ENCODE measurements at regions not wholly inside any gene's neighbourhood (a gene's known extent, or its start where the extent isn't known, plus 50 kb on each side); places are given as distances from the start of the nearest gene placed in this dataset.

DNA sequence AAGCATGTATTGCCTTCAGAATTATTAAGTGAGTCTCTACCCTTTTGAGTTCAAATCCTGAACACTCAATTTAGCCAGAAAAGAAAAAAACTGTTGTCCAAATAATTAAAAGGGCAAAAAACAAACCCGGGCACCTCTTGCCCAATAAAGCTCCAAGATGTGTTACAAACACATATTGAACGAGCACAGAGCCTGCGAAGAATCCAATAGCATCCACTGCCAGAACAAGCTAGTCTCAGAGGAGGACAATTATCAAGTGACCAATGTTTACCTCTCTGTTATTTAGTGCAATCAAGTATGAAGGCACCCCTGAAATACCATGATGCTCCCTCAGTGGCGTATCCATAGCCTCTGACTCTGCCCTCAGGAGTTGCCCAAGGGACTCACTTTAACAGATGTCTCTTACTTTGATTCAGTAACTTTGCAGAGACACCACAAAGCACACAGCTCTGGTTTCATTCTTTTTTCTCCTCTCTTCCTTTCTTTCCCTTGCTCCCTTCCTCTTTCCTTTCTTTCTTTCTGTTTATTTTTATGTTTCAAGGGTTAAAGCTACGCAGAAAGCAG is 93.5 kb upstream of the SPATS2L start:
- no peak for DNase-seq (ENCODE audit: low spot score)

DNA sequence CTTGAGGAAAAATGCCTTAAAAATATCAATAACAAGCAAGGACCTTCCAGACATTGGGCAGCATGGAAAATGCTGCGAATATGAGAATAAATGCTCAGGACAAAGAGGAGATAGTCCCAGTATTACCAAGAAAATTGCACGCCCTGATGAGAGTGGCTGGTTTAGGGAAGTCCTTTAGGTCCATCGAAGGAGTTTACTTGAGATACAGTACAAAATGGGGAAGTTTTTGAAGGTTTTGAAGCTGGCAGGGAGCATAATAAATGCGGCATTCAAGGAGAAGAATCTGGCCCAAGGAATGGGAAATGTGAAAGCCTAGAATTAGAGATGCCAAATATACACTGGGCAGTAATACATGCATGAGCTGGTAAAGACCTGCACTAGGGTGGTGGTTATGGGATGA is 90.2 kb upstream of the SPATS2L start:
- DNase-seq (ENCODE audit: low spot score): no peak

DNA sequence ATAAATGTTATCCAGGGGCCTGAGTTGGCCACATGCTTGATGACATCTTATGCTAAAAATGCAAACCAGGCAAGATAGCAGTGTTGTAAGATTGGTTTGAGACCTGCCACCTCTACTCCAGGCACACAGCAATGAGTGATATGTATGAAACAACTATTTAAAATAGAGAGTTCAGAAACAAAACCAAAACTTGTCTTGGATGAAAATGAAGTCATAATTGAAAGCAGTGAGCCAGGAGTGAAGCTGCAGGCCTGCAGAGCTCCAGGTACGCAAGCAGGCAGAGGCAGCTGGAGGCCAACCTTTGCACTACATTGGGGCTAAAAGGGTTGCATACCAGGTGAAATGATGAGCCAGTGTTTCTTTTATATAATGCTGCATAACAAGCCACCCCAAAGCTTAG is 89.2 kb upstream of the SPATS2L start:
- DNase-seq (ENCODE audit: low spot score): no peak

DNA sequence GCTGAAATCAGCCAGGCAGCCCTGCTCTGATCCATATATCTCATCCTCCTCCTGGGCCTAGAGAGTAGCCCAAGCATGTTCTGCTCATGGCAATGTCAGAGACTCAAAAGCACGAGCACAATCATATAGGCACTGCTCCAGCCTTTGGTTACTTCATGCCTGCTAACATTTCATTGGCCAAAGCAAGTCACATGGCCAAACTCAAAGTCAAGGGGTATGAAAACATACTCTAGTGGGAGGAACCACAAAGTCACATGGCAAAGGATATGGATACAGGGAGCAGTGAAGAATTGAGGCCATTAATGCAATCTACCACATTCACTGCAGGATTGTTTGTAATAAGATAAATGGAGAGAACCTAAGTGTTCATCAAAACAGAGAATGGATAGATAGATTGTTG is 87.8 kb upstream of the SPATS2L start:
- DNase-seq (ENCODE audit: low spot score): no peak

DNA sequence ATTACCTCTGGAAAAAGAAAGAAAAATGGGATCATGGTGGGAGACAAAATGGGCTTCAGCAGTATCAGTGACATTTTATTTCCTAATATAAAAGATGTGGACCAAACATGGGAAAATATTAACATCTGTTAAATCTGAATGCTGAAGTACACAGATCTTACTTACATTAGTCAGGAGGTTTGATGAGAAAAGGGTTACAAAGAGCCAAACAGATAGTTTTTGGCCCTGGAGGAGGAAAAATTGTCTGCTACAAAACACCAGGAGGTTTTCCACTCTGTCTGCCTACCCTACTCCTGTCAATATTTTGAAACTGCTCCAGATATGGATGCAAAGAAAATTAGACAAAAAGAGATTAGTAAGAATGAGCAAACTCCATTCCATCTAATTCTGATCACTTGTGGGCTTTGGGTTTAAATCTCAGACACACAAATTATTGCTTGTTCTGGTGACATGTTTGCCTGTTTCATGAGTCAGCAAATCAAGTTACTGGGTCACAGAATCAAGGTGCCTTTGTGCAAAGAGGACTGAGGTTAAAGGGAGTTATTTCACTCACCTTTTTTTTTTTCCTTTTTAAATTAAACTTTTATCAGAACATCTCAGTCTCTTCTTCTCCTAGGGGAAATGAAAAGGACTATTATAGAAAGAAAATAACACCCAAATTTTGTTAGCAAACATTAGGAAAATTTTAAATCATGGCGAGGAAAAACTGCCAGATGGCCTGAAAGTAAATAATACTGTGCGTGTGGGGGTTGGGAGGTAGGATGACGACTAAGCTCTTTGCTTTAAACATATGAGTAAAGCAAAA is 87.0 kb upstream of the SPATS2L start:
- DNase-seq (ENCODE audit: low spot score): no peak

DNA sequence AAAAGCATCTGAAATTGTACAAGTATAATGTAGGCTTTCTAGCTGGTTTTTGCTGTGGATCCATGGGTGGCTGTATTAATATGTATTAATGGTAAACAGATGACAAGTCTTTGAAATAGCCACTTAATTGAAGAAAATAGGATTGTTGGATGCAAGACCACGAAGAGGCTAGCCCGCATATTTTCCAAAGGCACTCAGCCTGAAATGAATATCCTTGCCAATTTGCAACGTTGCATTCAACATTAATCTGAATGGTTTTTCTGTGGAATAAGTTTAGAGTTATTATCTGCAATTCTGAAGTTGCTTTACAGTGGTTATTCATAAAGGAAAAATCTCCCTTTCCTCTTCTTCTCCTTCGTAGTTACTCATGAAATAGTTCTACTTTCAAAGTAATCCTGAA is 86.2 kb upstream of the SPATS2L start:
- DNase-seq (ENCODE audit: low spot score): no peak

DNA sequence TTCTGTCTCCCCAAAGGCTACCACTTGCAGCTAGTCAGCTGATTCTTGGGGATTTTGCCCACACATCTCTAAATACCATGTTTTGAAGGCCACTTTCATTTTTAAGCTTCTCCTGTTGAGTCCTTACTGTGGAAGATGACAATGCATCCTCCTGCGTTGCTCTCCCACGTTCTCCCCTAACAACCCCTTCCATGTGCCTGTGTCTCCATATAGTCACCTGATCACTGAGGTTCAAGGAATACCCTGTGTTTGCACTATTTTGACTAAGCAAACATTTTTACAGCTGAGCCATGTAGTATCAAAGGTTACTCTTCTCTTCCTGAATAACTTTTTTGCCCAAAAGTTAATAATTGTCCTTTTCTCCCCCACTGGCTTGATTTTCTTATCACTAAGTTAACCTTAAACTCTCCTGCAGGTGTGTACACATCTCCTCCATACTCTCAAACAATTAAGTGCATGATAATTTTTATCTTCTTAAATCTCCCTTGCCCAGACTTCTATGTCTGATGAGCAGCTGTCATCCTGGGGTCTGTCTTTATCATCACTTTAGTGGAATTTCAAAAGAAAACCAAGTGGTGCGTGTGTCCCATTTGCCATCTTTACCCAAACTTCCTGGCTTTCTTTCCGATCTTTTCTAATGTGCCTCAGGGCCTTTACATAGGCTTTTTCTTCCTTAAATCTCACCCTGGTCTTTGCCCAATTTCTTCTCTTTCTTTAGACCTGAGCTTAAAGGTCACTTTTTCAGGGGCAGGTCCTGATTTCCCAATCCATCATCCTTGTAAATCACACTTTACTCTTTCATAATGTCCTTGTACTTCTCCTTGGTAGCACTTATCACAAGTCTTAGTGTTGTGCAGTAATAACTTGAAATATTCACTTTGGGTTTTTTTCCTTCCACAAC is 85.2 kb upstream of the SPATS2L start:
- DNase-seq (ENCODE audit: low spot score): no peak

DNA sequence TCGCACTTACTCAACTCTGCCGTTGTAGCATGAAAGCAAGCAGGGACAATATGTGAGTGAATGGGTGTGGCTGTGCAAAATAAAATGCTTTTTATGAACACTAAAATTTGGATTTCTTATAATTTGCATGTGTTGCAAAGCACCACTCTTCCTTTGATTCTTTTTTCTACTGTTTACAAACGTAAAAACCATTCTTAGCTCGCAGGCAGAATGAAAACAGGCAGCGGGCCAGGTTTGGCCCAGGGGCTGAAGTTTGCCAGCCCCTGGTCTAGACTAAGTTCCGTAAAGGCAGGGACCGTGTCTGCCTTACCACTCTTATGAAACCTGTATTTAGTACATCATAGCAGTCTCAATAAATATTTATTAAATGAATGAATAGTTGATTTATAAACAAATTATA is 83.7 kb upstream of the SPATS2L start:
- DNase-seq (ENCODE audit: low spot score): no peak

DNA sequence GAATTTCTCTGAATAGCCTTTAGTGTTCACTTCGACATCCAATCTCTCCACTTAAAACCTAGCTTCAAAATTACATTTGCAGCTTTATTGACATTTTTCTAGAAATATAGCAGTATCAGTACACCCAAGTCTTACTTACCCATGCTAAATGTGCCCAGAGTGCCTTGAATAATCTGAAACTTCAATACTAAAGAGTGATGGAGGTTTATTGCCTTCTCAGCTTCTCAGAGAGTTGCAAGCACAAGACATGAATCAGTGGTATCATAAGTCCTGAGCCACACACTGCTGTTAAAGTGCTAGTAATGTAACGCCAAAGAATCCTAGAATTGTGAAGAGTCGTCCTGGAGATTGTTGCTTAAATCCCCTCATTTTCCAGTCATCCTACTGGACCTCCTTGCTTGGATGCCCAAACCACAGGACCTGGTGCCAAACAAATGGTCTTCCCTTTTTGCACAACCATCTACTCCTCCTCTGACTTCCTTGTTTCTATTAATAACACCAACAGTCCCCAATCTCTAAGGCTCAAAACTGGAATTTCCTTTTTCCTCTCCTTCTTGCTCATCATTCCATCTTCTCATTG is 83.2 kb upstream of the SPATS2L start:
- DNase-seq (ENCODE audit: low spot score): no peak

DNA sequence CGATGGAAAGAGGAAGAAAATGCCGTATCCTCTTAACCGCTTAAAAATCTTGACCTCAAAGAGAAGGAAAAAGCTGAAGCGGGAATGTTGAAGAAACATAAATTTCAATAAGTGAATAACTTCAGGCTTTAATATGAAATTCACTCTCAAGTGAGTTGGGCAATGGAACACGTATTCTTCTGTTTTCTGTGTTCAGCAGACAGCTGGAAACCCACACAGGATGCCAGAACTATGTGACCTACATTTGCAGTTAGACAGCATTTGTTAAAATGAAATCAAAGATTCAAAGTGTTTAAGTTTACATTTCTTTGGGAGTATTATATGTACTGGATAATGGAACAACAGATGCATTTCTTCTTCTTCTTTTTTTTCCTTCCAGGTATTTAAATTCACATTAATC is 80.5 kb upstream of the SPATS2L start:
- DNase-seq (ENCODE audit: low spot score): no peak

DNA sequence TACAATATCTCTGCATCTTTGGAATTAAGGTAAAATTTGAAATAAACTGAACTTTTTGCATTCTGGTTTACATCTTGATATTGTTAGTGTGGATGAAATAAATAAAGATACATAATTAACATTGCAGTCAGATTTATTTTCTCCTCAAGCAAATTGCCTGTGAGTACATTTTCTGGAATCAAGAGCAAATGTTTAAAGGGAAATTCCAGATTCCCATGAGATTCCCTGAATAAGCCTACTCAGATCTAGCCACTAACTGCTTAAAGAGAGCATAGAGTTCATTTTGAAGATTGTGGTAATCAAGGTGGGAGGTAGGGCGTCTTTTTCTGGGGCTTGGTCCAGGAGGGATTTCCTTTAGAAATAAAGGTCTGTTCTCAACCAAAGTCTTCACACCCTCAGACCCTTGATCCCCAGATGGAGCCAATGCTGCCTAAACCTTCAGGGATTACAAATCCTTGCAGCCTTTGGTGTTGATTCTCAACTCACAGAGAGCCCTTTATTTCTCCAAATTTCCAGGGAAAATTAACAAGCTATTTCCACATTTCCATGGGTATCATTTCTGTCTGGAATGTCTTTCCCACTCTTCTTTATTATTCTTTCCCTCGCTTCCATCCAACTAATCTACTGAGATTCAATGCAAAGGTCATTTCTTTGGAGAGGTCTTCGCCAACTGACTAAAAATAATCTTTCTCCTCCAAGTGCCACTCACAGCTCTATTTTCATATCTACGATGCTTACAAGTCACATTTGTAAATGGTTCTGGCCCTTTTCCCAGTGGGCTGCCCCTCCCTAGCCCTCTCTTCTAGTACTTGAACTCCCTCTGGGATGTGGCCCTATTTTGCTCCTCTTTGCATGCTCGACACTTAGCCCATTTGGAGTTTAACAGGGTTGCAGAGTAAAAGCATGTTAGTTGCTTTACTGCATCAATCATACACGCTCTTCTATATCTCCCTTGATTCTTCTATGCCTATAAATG is 79.8 kb upstream of the SPATS2L start:
- DNase-seq (ENCODE audit: low spot score): no peak

DNA sequence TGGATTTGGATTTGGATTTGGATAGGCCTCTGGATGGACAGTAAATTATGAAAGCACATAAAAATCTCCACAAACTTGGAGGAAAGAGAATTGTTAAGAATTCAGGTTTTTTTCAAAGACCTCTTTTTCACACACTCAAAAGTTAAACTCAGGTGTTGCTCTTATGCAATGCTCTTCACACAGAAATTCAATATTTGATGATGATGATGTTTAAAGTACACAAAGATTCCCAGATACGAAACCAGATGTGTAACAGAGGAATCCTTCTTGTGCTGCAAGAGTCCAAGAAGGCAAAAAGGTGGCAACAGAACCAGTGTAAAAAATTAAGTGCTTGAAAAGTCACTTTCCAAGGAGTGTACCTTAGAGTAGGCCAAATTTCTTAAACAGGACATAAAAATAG is 75.8 kb upstream of the SPATS2L start:
- DNase-seq (ENCODE audit: low spot score): no peak

DNA sequence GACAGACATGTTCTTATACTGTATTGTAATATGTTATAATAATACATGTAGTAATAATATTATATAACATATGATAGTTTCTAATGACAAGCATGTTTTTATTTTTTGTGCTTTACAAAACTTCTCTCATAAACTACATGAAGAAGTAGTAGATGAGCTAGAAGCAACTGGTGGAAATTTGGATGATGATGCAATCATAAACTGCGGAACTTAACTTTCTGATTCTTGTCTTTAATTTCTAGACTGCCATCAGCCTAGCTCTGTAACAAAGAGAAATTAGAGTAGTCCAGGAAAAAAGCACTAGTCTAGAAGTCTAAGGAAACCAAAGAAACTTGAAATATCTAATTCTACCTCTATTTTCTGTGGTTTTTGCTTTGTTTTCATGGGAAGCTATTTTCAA is 71.0 kb upstream of the SPATS2L start:
- DNase-seq (ENCODE audit: low spot score): no peak

DNA sequence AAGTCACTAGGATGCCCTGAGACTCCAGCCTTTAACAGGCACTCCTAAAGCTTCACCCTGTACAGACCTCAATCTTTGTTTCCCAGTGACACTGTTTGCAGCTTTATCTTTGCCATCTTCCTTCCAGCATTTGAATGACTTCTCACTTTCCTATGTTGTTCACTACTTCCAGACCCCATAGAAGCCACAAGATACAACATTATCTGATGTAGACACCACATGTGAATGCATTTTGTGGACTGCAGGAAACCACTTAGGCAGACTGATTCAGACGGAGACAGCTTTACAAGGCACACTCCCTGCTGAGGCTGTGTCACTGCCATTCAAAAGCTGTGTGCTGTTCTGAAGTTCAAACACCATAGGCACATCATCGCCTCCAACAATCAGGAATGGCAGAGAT is 67.3 kb upstream of the SPATS2L start:
- DNase-seq (ENCODE audit: low spot score): no peak

DNA sequence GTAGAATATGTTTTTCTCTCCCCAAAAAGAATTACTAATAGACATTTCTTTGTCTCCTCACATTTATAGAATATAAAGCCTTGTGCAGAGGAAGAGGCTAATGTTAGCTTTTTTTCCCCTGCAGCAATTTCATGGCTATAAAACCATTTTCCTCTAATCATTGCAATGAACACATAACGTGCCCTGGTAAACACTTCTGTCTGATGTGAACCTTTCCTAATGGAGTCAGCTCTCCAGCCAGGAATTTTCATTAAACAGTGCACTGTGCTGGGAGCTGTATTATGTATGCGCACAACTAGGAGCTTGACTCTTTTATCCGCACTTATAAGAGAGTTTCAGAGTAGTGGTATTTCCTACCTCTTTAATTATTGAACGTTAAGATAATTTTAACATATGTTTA is 63.9 kb upstream of the SPATS2L start:
- DNase-seq (ENCODE audit: low spot score): no peak

DNA sequence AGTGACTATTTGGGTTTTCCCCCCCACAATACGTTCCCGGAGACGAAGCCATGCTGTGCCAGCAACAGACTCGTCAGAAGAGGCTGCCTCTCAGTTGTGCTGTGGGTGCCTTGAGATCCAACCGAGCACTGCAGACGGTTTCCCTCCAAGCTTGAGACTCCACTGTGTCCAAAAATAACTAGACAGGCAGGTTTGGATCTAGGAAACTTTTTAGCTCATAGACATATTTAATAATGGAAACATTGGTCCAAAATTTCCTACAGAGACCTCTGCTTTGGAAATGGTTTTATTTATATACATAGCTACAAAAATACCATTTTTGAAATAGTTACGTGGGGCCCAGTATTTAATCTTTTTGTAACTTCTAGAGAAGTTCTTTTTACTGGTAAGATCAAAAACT is 63.1 kb upstream of the SPATS2L start:
- DNase-seq (ENCODE audit: low spot score): no peak

DNA sequence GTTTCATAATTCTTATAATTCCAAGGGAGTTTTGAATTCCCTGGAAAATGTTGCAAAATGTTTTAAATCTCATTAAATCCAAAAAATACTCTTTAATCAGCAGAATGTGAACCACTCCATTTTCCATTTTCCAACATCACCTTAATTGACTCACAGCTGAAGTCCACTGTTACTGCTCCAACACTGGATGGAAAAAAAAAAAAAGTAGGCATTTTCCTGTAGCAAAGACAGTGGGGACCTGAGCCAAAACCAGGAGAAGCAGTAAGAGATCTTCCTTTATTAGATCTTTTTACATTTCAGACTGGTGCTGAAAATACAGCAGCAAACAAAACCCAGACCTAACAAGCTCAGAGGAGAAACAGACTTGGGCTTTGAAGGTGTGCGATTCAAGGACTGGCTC is 62.4 kb upstream of the SPATS2L start:
- DNase-seq (ENCODE audit: low spot score): no peak

DNA sequence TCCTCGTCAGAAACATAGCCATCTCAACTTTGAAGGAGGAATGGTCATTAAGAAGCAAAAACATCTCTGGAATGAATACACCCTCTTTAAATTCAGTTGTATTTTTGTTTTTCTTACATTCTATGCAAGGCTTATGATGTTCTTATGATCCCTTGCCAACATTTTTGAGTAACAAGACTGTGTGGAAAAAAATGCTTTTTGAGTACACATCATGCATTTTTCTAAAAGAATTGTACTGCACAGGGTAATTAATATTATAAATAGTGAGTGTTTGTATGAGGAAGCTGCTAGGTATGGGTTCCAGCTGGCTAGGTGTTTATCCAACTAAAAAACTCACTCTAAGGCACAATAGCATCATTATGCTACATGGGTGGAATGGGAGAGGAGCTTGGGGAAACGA is 59.0 kb upstream of the SPATS2L start:
- no peak for DNase-seq (ENCODE audit: low spot score)

DNA sequence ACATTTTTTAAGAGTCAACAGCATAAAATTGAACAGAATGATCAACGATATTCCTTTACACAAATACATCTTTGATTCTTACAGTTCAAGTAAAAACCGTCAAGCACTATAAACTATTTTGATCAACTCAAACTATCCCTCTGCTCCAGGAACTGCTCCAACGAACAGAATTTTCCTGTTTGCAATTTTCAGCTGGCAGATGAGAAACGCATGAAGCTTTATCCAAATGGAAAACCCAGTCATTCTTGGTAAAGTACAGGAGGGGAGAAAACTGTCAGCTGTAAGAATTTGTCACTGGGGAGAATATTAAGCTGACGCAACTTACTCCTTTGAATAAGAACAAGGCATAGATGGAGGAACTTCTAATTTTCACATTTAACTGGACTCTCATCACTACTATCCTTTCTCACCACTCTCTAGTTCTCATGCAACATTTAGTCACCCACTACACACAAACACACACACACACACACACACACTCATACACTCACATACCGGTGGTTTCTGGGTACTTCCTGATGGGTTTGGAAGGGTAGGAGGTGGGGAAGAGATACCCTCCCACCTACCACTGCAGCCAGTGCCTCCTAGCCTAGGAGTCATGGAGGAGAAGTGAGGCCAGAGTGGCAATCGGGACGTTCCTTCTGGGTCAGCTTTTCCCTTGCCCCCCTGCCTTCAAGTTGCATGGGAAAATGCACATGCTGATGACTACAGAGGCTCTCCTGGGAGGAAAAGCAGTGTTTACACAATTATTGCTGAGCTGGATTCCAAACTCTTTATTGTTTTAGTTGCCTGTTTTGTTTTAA is 54.0 kb upstream of the SPATS2L start:
- DNase-seq (ENCODE audit: low spot score): no peak

DNA sequence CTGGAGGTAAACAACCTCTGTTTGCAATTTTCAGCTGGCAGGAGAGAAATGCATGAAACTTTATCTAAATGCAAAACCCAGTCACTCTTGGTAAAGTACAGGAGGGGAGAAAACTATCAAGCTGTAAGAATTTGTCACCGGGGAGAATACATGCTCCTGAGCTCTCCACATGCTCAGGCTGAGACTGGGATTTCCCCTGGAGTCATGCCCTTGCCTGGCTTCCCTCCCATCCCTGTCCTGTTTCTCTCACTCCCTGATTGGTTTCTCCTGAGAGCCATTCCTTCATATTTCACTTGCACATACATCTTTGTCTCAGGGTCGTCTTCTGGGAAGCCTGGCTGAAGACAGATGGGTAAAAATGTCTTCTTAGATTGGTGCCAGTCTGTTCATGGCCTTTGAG is 52.9 kb upstream of the SPATS2L start:
- no peak for DNase-seq (ENCODE audit: low spot score)

DNA sequence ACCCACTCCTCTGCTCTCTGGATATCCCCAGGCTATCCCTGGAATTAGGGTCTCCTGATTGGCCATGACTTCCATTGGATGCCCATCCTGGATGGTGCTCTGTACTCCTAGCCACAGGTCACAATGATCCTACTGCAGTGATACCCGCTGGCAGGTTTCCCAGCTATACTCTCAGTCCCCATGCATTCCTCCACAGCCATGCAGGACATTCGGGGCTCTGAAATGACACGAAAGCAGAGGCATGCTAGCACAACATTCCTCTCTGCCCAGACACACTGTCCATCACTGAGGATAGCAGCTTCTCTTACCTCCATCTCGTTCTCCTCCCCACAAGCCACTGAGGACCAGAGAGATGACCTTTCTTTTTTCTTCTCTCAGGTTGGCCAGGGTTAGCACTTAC is 51.7 kb upstream of the SPATS2L start:
- no peak for DNase-seq (ENCODE audit: low spot score)

Data from globus pallidus (tissue), 1 donor.